GM12865 (cell line): ENCODE measurements at regions not wholly inside any gene's neighbourhood (a gene's known extent, or its start where the extent isn't known, plus 50 kb on each side); places are given as distances from the start of the nearest gene placed in this dataset.
"Not testable (repeated sequence)": the region's sequence is repeated elsewhere in the genome, so short reads cannot be mapped to it uniquely, and the experiment has no call there.

Source experiments
- DNase-seq: peaks from one replicate; pipeline ENCODE4 v3.0.0; 2010; ENCODE audit warnings: low read depth
- H3K4me3 ChIP-seq: 2 replicates; pipeline ENCODE4 v1.5.1; 2011; ENCODE audit warnings: mild to moderate bottlenecking, low read depth, low read length, control low read depth
- TF ChIP-seq, protein P1 (sequence below): IDR thresholded peaks from 2 replicates; pipeline ENCODE4 v1.5.1; 2011; ENCODE audit warnings: low read length, control low read depth, low read depth, inconsistent platforms; ENCODE audit not compliant: insufficient read depth; ENCODE audit errors: missing control alignments

DNA sequence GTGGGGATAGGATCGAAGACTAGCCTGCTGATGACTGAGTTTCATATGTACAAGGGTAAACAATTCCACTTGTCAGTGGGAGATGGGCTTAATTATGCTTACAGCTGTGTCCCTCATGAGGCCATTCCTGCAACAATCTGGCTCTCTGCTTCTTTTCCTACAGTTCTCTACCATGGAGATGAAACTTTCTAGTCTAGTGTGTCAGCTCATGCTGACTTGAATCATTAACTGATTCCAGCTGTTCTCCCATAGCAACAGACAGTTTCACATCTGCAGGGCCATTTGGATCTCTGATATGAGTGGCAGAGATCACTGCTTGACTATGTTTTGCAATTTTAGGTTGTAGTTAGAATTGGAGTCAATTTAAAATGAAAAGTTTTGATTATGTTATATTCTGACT lies 1251.7 kb upstream of the RAG2 start:
- no peak for DNase-seq
- no peak overlapping the region for H3K4me3 ChIP-seq
- TF ChIP-seq, protein P1, sequence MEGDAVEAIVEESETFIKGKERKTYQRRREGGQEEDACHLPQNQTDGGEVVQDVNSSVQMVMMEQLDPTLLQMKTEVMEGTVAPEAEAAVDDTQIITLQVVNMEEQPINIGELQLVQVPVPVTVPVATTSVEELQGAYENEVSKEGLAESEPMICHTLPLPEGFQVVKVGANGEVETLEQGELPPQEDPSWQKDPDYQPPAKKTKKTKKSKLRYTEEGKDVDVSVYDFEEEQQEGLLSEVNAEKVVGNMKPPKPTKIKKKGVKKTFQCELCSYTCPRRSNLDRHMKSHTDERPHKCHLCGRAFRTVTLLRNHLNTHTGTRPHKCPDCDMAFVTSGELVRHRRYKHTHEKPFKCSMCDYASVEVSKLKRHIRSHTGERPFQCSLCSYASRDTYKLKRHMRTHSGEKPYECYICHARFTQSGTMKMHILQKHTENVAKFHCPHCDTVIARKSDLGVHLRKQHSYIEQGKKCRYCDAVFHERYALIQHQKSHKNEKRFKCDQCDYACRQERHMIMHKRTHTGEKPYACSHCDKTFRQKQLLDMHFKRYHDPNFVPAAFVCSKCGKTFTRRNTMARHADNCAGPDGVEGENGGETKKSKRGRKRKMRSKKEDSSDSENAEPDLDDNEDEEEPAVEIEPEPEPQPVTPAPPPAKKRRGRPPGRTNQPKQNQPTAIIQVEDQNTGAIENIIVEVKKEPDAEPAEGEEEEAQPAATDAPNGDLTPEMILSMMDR: no peak

DNA sequence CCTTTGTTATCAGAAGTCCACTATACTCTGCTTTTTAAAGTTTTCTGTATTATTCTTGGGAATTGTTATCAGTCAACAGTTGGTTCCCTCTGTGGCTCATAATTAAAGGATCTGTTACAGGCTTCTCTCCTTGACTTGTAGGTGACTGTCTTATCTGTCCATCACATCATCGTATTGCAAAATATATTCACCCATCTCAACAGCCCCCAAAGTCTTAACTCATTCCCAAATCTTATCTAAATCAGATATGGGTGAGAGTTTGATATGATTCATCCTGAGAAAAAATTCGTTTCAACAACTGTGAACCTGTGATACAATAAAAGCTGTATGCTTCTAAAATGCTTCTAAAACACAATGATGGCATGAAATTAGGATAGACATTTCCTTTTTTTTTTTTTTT lies 1245.6 kb upstream of the RAG2 start:
- no peak overlapping the region for H3K4me3 ChIP-seq
- TF ChIP-seq, protein P1: no peak
- DNase-seq: no peak

DNA sequence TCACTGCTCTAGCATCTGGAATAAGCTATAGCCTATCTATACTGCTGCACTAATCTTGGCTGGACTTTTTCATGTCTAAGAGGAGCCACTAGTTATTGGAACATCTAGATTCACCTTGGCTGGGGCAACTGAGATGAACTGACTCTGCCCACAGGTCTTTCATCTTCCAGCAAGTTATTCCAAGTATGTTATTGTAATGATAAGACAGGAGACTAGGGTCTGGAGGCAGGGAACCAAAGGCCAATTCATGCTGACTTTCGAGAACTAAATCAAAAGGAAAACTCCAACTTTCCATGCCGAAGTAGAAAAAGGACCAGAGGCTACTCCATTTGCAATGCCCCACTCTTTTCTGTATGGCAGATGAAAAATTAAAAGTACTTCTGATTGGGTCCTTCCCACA lies 1243.0 kb upstream of the RAG2 start:
- TF ChIP-seq, protein P1: no peak
- no peak for DNase-seq
- no peak overlapping the region for H3K4me3 ChIP-seq

DNA sequence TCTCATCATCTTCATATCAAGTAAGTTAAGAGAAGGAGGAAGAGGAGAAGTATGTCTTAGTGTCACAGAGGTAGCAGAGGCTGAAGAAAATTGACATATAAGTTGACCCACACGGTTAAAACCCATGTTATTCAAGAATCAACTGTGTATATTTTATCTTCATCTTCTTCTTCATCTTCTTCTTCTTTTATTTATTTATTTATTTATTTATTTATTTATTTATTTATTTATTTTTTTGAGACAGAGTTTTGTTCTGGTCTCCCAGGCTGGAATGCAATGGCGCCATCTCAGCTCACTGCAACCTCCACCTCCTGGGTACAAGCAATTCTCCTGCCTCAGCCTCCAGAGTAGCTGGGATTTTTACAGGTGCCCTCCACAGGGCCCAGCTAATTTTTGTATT lies 1242.3 kb upstream of the RAG2 start:
- not testable (repeated sequence) for H3K4me3 ChIP-seq, DNase-seq

DNA sequence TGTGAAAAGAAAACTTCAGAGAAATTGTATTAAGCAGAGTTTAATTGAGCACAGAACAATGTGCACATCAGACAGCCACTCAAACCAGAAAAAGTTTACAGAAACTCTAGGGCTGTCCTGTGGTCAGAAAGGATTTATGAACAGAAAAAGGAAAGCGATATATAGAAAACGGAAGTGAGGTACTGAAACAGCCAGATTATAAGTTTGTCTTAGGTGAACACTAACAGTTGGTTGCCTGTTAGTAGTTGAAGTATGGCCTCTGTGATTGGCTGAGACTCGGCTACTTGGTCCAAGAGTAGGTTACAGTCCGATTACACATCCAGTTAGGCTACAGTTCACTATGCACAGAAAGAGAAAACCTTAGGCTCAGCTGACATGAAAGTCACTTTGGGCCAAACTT lies 1232.5 kb upstream of the RAG2 start:
- no peak for DNase-seq
- H3K4me3 ChIP-seq: no peak overlapping the region

DNA sequence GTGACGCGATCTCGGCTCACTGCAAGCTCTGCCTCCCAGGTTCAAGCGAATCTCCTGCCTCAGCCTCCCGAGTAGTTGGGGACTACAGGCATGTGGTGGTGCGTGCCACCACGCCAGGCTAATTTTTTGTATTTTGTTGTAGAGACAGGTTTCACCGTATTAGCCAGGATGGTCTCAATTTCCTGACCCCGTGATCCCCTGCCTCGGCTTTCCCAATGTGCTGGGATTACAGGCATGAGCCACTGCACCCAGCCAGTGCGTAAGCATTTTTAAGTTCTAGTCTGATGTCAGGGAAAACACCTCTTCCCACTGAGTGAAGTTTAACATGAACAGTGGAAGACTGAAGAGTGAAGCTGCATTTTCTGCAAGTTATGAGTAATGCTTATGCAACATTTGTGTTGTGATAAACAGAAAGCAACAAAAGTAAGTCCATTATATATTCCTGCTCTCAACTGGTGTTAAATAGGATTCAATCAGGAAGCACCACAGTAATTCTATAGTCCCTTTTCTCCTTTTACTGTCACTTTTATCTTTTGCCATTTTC lies 1219.8 kb upstream of the RAG2 start:
- no peak overlapping the region for H3K4me3 ChIP-seq
- TF ChIP-seq, protein P1: no peak
- DNase-seq: no peak

More for the DNA sequence above, 1232.5 kb upstream of the RAG2 start:
- TF ChIP-seq, protein P1: no peak

DNA sequence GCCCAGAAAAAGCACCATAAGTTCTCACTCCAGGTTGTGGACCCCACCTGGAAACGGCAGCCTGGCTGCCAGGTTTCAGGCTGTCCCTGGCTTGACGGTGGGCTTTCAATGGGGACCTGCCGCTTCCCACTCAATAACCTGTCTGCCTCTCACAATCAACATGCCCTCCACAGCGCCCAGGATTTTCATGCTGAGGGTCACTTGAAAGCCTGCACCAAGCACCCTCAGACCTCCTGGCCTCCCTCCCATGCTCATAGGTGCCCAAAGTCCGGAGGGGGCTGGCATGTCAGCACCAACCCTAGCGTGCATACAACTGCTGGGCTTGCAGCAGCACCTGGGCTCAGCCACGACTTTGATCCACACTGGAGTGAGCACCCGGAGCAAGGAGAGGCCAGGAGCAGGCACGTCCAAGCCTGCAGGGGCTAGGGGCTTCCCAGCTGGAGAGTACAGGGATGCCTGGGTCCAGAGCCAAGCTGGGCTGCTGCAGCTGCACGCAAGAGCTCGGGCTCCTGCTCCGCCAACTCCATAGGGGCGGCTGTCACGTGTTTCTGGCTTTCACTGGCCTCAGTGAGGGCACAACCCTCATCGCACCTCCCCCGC lies 1214.3 kb upstream of the RAG2 start:
- no peak for DNase-seq
- TF ChIP-seq, protein P1: no peak

More for the DNA sequence above, 1214.3 kb upstream of the RAG2 start:
- H3K4me3 ChIP-seq: no peak overlapping the region
